H1 (cell line): ENCODE measurements at regions not wholly inside any gene's neighbourhood (a gene's known extent, or its start where the extent isn't known, plus 50 kb on each side); places are given as distances from the start of the nearest gene placed in this dataset.
A peak's percentile ranks its signal among the peaks of the same experiment; 100 is the strongest.

Experiments used
- CTCF ChIA-PET: fragments of 300-600 bp; sonication (Branson Sonifier 250); formaldehyde crosslinking; loops from one replicate; lab custom pipeline; 2021; ENCODE audit not compliant: partially characterized antibody; lab: Charles Lee
- POLR2A ChIA-PET: fragments of 300-600 bp; sonication (Branson Sonifier 250); formaldehyde crosslinking; loops from one replicate; lab custom pipeline; 2021; ENCODE audit warnings: inconsistent platforms; ENCODE audit not compliant: partially characterized antibody; lab: Charles Lee
- DNase-seq, 2 experiments: peaks; one replicate each; pipeline versions ENCODE4 v3.0.0 to v3.0.0-alpha.2; 2010 to 2022; ENCODE audit warnings: low spot score in 2 of 2, low read depth in 1 of 2, mixed read lengths in 1 of 2
- FAIRE-seq: peaks from 2 replicates; lab custom pipeline; 2011; peaks lifted over from hg19 to GRCh38; lab: Jason Lieb, UNC
- H2AFZ ChIP-seq: 2 replicates; pipeline ENCODE4 v1.8.1; 2012; ENCODE audit warnings: low read length, inconsistent platforms
- H2AK5ac ChIP-seq: 2 replicates; pipeline ENCODE4 v1.6.1; 2013; ENCODE audit warnings: low read depth, low read length
- H2BK120ac ChIP-seq: replicated peaks from 2 replicates; pipeline ENCODE3; 2013; ENCODE audit warnings: low read depth, low read length, inconsistent platforms
- H2BK12ac ChIP-seq: 2 replicates; pipeline ENCODE4 v1.6.1; 2013; ENCODE audit warnings: low read depth, low read length
- H2BK15ac ChIP-seq: 2 replicates; pipeline ENCODE4 v1.6.1; 2013; ENCODE audit warnings: low read length
- H2BK20ac ChIP-seq: 2 replicates; pipeline ENCODE4 v1.6.1; 2013; ENCODE audit warnings: low read length
- H2BK5ac ChIP-seq: 2 replicates; pipeline ENCODE4 v1.6.1; 2013; ENCODE audit warnings: low read depth, low read length
- H3K14ac ChIP-seq: 2 replicates; pipeline ENCODE4 v1.6.1; 2013; ENCODE audit warnings: inconsistent platforms; ENCODE audit not compliant: insufficient read length
- H3K18ac ChIP-seq: 2 replicates; pipeline ENCODE4 v1.6.1; 2013; ENCODE audit warnings: low read length; ENCODE audit errors: extremely low read depth
- H3K23ac ChIP-seq: 2 replicates; pipeline ENCODE4 v1.6.1; 2013; ENCODE audit warnings: inconsistent platforms; ENCODE audit not compliant: insufficient read length
- H3K23me2 ChIP-seq: 2 replicates; pipeline ENCODE4 v1.6.1; 2013; ENCODE audit warnings: low read depth, low read length
- H3K27ac ChIP-seq: 2 replicates; pipeline ENCODE4 v1.6.1; 2011; ENCODE audit warnings: low read depth, low read length, inconsistent platforms
- H3K27me3 ChIP-seq, 4 experiments: replicated peaks in 1 of 4; 1 replicate in 1 of 4; 2 replicates in 3 of 4; pipeline versions ENCODE4 v1.6.1 to v1.8.1; 2011 to 2013; ENCODE audit warnings: low read length in 3 of 4, mild to moderate bottlenecking in 3 of 4, inconsistent platforms in 2 of 4, mixed read lengths in 2 of 4, moderate library complexity in 1 of 4; ENCODE audit not compliant: control insufficient read depth in 3 of 4, insufficient read depth in 3 of 4; ENCODE audit errors: extremely low read depth in 1 of 4
- H3K36me3 ChIP-seq, 4 experiments: 2 replicates each; pipeline versions ENCODE4 v1.6.1 to v1.8.1; 2011 to 2013; ENCODE audit warnings: mild to moderate bottlenecking in 4 of 4, low read length in 3 of 4, moderate library complexity in 2 of 4, control low read depth in 1 of 4, inconsistent platforms in 1 of 4; ENCODE audit not compliant: insufficient read depth in 4 of 4, control insufficient read depth in 2 of 4
- H3K4ac ChIP-seq: replicated peaks from 2 replicates; pipeline ENCODE3; 2013; ENCODE audit warnings: low read length, low read depth, mixed read lengths, inconsistent platforms; ENCODE audit not compliant: insufficient read length
- H3K4me1 ChIP-seq, 4 experiments: replicated peaks in 1 of 4; 1 replicate in 1 of 4; 2 replicates in 3 of 4; pipeline versions ENCODE4 v1.6.1 to v1.8.1; 2011 to 2013; ENCODE audit warnings: low read length in 3 of 4, inconsistent platforms in 2 of 4, mixed read lengths in 1 of 4; ENCODE audit not compliant: insufficient read depth in 4 of 4, control insufficient read depth in 3 of 4
- H3K4me2 ChIP-seq, 2 experiments: 2 replicates each; pipeline versions ENCODE4 v1.6.1 to v1.8.1; 2011 to 2013; ENCODE audit warnings: low read depth in 2 of 2, low read length in 2 of 2, control low read depth in 1 of 2, inconsistent platforms in 1 of 2, mild to moderate bottlenecking in 1 of 2; ENCODE audit not compliant: insufficient read depth in 1 of 2
- H3K4me3 ChIP-seq, 4 experiments: fragments of 200-600, 300-600 bp in 1 of 4; sonication (generic), shearing (Covaris generic), sonication (Bioruptor Twin) in 1 of 4; 2 replicates each; pipeline versions ENCODE4 v1.5.1 to v1.8.1; 2011 to 2016; ENCODE audit warnings: low read length in 4 of 4, low read depth in 3 of 4, control low read depth in 2 of 4, inconsistent platforms in 2 of 4, mild to moderate bottlenecking in 2 of 4, mixed read lengths in 1 of 4, moderate library complexity in 1 of 4; ENCODE audit not compliant: insufficient read depth in 2 of 4; ENCODE audit errors: extremely low read depth in 1 of 4
- H3K56ac ChIP-seq: replicated peaks from 2 replicates; pipeline ENCODE3; 2013; ENCODE audit warnings: low read depth, mild to moderate bottlenecking, mixed read lengths, low read length, inconsistent platforms; ENCODE audit not compliant: insufficient read length
- H3K79me1 ChIP-seq: 2 replicates; pipeline ENCODE4 v1.6.1; 2013; ENCODE audit warnings: low read depth, low read length, control low read depth
- H3K79me2 ChIP-seq, 2 experiments: 2 replicates each; pipeline versions ENCODE4 v1.6.1 to v1.8.1; 2012 to 2013; ENCODE audit warnings: low read length in 2 of 2, mild to moderate bottlenecking in 2 of 2, inconsistent platforms in 1 of 2; ENCODE audit not compliant: insufficient read depth in 2 of 2, control insufficient read depth in 1 of 2
- H3K9ac ChIP-seq, 4 experiments: replicated peaks in 1 of 4; 1 replicate in 1 of 4; 2 replicates in 3 of 4; pipeline versions ENCODE4 v1.6.1 to v1.8.1; 2011 to 2013; ENCODE audit warnings: low read depth in 3 of 4, low read length in 3 of 4, control low read depth in 2 of 4, mild to moderate bottlenecking in 2 of 4, moderate library complexity in 2 of 4, inconsistent platforms in 1 of 4; ENCODE audit errors: extremely low read depth in 1 of 4
- H3K9me3 ChIP-seq, 2 experiments: 2 replicates each; pipeline versions ENCODE4 v1.6.1 to v1.8.1; 2012 to 2013; ENCODE audit warnings: mild to moderate bottlenecking in 2 of 2, moderate library complexity in 2 of 2, control low read depth in 1 of 2, inconsistent platforms in 1 of 2, low read depth in 1 of 2, low read length in 1 of 2, mixed read lengths in 1 of 2; ENCODE audit not compliant: insufficient read depth in 2 of 2
- H4K20me1 ChIP-seq, 2 experiments: replicated peaks in 1 of 2; 2 replicates each; pipeline versions ENCODE3 to v1.8.1; 2011 to 2013; ENCODE audit warnings: inconsistent platforms in 2 of 2, low read length in 2 of 2, mild to moderate bottlenecking in 1 of 2; ENCODE audit not compliant: insufficient read depth in 2 of 2, control insufficient read depth in 1 of 2
- H4K5ac ChIP-seq: 2 replicates; pipeline ENCODE4 v1.6.1; 2013; ENCODE audit warnings: low read length, low read depth, mixed read lengths, inconsistent platforms; ENCODE audit not compliant: insufficient read length
- H4K8ac ChIP-seq: 2 replicates; pipeline ENCODE4 v1.8.0; 2013; ENCODE audit warnings: mild to moderate bottlenecking, moderate library complexity, low read length, inconsistent platforms; ENCODE audit not compliant: insufficient read depth; ENCODE audit errors: extremely low read depth
- H4K91ac ChIP-seq: replicated peaks from 2 replicates; pipeline ENCODE3; 2013; ENCODE audit warnings: low read length, mixed read lengths, inconsistent platforms; ENCODE audit not compliant: insufficient read length
- BCL11A ChIP-seq, 2 experiments: IDR thresholded peaks; one replicate each; pipeline ENCODE4 v1.6.1; 2011; ENCODE audit warnings: low read depth in 2 of 2, low read length in 2 of 2, mild to moderate bottlenecking in 2 of 2
- BRCA1 ChIP-seq: IDR thresholded peaks from 2 replicates; pipeline ENCODE4 v1.6.1; 2012; ENCODE audit warnings: low read depth, low read length, improper control_type of control experiment
- CBX8 ChIP-seq: fragments of 300-800, 300-1000 bp; sonication (generic); IDR thresholded peaks from 2 replicates; pipeline ENCODE4 v1.7.1; 2016; ENCODE audit warnings: low read depth, low read length, borderline replicate concordance
- FOSL1 ChIP-seq: IDR thresholded peaks from 2 replicates; pipeline ENCODE4 v1.6.1; 2011; ENCODE audit warnings: mild to moderate bottlenecking, low read depth, low read length, moderate library complexity; ENCODE audit not compliant: insufficient read depth
- RAD21 ChIP-seq, 2 experiments: IDR thresholded peaks in 1 of 2; conservative IDR thresholded peaks in 1 of 2; 2 replicates each; pipeline ENCODE4 v1.6.1; 2011; ENCODE audit warnings: low read depth in 2 of 2, low read length in 2 of 2, improper control_type of control experiment in 1 of 2, inconsistent platforms in 1 of 2, mild to moderate bottlenecking in 1 of 2, moderate library complexity in 1 of 2
- SIN3A ChIP-seq, 2 experiments: IDR thresholded peaks in 1 of 2; conservative IDR thresholded peaks in 1 of 2; 2 replicates each; pipeline ENCODE4 v1.6.1; 2011 to 2012; ENCODE audit warnings: low read length in 2 of 2, improper control_type of control experiment in 1 of 2, low read depth in 1 of 2, mild to moderate bottlenecking in 1 of 2
- SIX5 ChIP-seq: IDR thresholded peaks from 2 replicates; pipeline ENCODE4 v1.6.1; 2011; ENCODE audit warnings: mild to moderate bottlenecking, low read depth, low read length
- TAF1 ChIP-seq: IDR thresholded peaks from 2 replicates; pipeline ENCODE4 v1.6.1; 2011; ENCODE audit warnings: mild to moderate bottlenecking, low read depth, low read length
- TAF7 ChIP-seq: optimal IDR thresholded peaks from 2 replicates; pipeline ENCODE3; 2011; ENCODE audit warnings: low read depth, mild to moderate bottlenecking, inconsistent platforms, low read length, moderate library complexity, borderline replicate concordance
- ZNF274 ChIP-seq: IDR thresholded peaks from 2 replicates; pipeline ENCODE4 v1.7.0; 2012; ENCODE audit warnings: low read length, borderline replicate concordance; ENCODE audit errors: extremely low read depth
- WGBS, 2 experiments: shearing (Covaris generic) in 1 of 2; methylation state at CpG; one replicate each; pipeline versions ENCODE4 v1.1.6 to v1.1.7; 2013 to 2015; ENCODE audit warnings: low lambda C conversion rate in 2 of 2, mixed read lengths in 2 of 2, inconsistent platforms in 1 of 2, low coverage in 1 of 2, missing lambda C conversion rate in 1 of 2; ENCODE audit not compliant: insufficient replicate concordance in 2 of 2, insufficient coverage in 1 of 2, insufficient read length in 1 of 2; ENCODE audit errors: extremely low coverage in 1 of 2, missing lambda C conversion rate in 1 of 2; 5-methylcytosine and 5-hydroxymethylcytosine counted together
- TF ChIP-seq, protein P1 (sequence below), 3 experiments: IDR thresholded peaks; 1 replicate in 2 of 3; 2 replicates in 1 of 3; pipeline versions ENCODE4 v1.5.1 to v1.6.1; 2011; ENCODE audit warnings: low read length in 3 of 3, mild to moderate bottlenecking in 3 of 3, inconsistent platforms in 2 of 3, low read depth in 1 of 3, moderate library complexity in 1 of 3; ENCODE audit not compliant: insufficient read depth in 1 of 3; ENCODE audit errors: control extremely low read depth in 1 of 3

DNA sequence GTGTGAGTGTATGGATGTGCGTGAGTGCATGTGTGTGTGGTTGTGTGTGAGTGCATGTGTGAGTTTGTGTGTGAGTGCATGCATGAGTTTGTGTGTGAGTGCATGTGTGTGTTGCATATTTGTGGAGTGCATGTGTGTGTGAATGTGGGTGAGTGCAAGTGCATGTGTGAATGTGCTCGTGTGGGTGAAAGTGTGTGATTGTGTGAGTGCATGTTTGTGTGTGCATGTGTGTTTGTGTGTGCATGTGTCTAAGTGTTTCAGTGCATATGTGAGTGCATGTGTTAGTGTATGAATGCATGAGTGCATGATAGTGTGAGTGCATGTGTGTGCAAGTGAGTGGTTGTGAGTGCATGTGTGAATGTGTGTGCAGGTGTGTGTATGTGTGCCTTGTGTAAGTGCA lies 343.4 kb upstream of the SALL3 start:
- Histone ChIP-seq H2BK5ac (peak overlapping the region; percentile 38), H3K79me2 (no peaks in the 10 kb centered on the region), H3K4me1 (no peaks in the 10 kb centered on the region; a peak in 1 of 7 replicates), H2BK12ac (peak overlapping the region; percentile 18; the same call in 1 of the 2 replicates), H3K4ac (peak overlapping the region; percentile 29), H3K18ac (no peak overlapping the region), H3K27me3 (no peaks in the 10 kb centered on the region), H3K9me3 (peaks cover 0 to 5% of the 10 kb centered on the region in 2 experiments; a peak in 1 of 4 replicates), H3K79me1 (no peaks in the 10 kb centered on the region), H3K23ac (no peak overlapping the region), H2BK120ac (no peak overlapping the region), H4K5ac (no peak overlapping the region), H2AK5ac (peak overlapping the region; percentile 83), H2BK20ac (no peak overlapping the region; the same call in 1 of the 2 replicates), H3K4me3 (no peak overlapping the region), H2AFZ (no peak overlapping the region), H4K91ac (peak overlapping the region; percentile 44), H3K23me2 (peaks cover 19% of the 10 kb centered on the region), H3K56ac (no peak overlapping the region), H3K4me2 (no peak overlapping the region), H3K14ac (no peak overlapping the region), H3K36me3 (no peaks in the 10 kb centered on the region; a peak in 1 of 8 replicates), H4K20me1 (peaks cover 0 to 14% of the 10 kb centered on the region in 2 experiments), H3K9ac (no peak overlapping the region), H3K27ac (no peak overlapping the region), H2BK15ac (no peak overlapping the region), H4K8ac (no peak overlapping the region)
- POLR2A ChIA-PET = no interaction called here
- CTCF ChIA-PET = no interaction called here
- WGBS, 2 experiments = 95% methylated on average over 2 of the region's 2 CpGs; no CpG with 5 or more reads in 1 of the 2 experiments
- DNase-seq (no peak), FAIRE-seq (no peak)
- TF ChIP-seq ZNF274 (no peak), TAF1 (no peak), TAF7 (no peak), FOSL1 (no peak), BCL11A (IDR thresholded peaks at IDR 0.05; ENCODE audit: low read depth in 2 of 2, low read length in 2 of 2) (no peak), SIX5 (no peak), RAD21 (IDR thresholded peaks at IDR 0.05 in 1 of 2, conservative IDR thresholded peaks at IDR 0.05 in 1 of 2; ENCODE audit: low read depth in 2 of 2, low read length in 2 of 2) (no peak), CBX8 (no peak), BRCA1 (no peak), SIN3A (conservative IDR thresholded peaks at IDR 0.05 in 1 of 2, IDR thresholded peaks at IDR 0.05 in 1 of 2; ENCODE audit: low read depth in 1 of 2, low read length in 2 of 2) (no peak)
- TF ChIP-seq, protein P1, sequence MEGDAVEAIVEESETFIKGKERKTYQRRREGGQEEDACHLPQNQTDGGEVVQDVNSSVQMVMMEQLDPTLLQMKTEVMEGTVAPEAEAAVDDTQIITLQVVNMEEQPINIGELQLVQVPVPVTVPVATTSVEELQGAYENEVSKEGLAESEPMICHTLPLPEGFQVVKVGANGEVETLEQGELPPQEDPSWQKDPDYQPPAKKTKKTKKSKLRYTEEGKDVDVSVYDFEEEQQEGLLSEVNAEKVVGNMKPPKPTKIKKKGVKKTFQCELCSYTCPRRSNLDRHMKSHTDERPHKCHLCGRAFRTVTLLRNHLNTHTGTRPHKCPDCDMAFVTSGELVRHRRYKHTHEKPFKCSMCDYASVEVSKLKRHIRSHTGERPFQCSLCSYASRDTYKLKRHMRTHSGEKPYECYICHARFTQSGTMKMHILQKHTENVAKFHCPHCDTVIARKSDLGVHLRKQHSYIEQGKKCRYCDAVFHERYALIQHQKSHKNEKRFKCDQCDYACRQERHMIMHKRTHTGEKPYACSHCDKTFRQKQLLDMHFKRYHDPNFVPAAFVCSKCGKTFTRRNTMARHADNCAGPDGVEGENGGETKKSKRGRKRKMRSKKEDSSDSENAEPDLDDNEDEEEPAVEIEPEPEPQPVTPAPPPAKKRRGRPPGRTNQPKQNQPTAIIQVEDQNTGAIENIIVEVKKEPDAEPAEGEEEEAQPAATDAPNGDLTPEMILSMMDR (IDR thresholded peaks at IDR 0.05; ENCODE audit: control extremely low read depth in 1 of 3, insufficient read depth in 1 of 3, low read depth in 1 of 3, low read length in 3 of 3) = no peak
